IPS-NIHi7 (cell line): ENCODE measurements at regions not wholly inside any gene's neighbourhood (a gene's known extent, or its start where the extent isn't known, plus 50 kb on each side); places are given as distances from the start of the nearest gene placed in this dataset.
A peak's percentile ranks its signal among the peaks of the same experiment; 100 is the strongest.
"Not testable (repeated sequence)": the region's sequence is repeated elsewhere in the genome, so short reads cannot be mapped to it uniquely, and the experiment has no call there.

Experiments used
- DNase-seq: peaks from one replicate; pipeline ENCODE4 v3.0.0; 2012; ENCODE audit warnings: mixed read lengths; ENCODE audit errors: extremely low spot score

DNA sequence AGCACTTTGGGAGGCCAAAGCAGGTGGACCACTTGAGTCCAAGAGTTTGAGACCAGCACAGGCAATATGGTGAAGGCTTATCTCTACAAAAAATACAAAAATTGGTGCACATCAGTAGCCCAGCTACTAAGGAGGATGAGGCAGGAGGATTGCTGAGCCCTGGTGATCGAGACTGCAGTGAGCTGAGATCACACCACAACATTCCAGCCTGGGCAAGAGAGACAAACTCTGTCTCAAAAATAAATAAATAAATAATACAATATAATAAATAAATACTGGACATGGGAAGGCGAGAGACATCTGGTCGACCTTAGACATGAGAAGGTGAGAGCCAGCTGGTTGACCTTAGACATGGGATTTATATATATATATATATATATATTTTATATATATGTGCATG lies 119.8 kb upstream of the SLC38A4 start:
- DNase-seq, result no peak

- DNase-seq, result no peak
Measured at GRCh38 chr12:46946137-46946536, 120.3 kb upstream of the SLC38A4 start.

GRCh38 chr12:46948936-46949545 lies 123.2 kb upstream of the SLC38A4 start:
- no peak for DNase-seq

- no peak for DNase-seq
Measured at GRCh38 chr12:46950094-46950493, 124.3 kb upstream of the SLC38A4 start.

- no peak for DNase-seq
Measured at GRCh38 chr12:46952880-46953483, 126.4 kb upstream of the PCED1B start.

DNA sequence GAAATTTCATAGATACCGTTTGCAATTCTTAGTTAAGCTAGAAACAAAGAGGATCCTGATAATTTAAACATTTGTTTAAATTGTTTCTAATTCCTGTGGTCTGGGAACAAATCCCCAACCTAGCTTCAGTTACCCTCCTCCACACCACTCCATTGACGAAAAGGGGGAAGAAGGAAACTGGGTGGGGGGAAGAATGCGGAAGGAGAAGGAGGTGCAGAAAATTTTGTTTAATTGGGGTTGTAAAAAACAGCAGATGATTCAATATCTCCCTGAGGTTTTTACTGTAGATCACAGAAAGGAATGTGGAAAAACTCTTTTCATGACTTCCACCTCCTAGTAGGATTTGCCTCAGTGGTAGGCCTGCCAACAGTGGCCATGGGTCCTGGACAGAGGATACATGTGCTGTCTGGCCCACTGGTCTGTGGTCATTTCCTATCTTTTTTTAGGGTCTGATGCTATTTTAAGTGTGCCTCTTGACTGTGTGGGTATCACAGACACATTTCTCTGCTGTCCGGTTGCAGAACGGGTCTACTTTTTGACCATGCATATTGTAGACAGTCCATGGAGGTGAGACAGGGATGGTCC lies 122.9 kb upstream of the PCED1B start:
- DNase-seq, result no peak

GRCh38 chr12:46958053-46958452 lies 121.4 kb upstream of the PCED1B start:
- DNase-seq, result no peak

DNA sequence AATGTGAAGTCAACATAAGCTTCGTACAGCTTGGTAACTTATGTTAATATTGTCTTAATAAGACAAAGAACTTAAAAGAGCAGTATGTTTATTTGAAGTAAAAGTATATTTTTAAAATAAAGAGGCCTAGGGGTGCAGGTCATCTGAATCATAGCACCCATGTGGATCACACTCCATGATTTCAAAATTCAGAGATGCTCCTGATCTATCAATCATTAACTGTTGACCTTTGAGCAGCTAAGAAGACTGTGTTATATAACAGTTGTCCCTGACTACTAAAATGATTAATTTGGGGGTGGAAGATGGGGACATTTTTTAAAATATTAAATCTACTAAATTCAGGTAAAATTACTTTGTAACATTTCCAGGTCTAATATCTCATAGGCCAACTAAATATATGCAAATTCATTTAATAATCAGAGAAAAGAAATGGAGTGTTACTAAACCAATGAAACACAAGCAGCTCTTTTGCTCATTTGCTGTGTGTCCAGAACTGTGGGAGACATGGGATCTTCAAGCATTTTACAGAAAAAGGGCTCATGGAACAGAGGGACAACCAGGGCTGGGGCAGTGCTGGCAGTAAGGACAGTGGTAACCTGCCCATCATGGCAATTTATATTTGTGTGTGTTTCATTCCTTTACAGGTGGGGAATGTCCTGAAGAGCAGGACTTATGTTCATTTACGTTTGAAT lies 120.7 kb upstream of the PCED1B start:
- no peak for DNase-seq

DNA sequence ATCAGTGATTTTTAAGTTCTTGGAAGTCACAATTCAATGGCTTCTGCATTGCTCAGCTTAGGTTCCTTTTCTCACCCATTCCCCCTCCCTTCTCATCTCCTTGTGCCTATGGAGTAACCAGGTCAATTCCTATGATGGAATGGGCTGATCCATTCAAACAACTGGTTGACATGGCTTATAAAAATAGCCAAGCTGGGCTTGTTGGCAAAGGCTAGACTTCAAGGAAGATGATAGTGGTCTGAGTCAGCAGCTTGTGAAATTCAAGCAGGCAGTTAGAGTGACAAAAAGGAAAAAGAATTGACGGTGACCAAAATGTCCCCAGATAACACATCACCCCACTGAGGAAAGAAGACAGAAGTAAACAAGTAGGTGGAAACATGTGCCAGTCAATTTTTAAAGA lies 119.9 kb upstream of the PCED1B start:
- no peak for DNase-seq

GRCh38 chr12:46960681-46961080 lies 118.7 kb upstream of the PCED1B start:
- DNase-seq, result no peak

DNA sequence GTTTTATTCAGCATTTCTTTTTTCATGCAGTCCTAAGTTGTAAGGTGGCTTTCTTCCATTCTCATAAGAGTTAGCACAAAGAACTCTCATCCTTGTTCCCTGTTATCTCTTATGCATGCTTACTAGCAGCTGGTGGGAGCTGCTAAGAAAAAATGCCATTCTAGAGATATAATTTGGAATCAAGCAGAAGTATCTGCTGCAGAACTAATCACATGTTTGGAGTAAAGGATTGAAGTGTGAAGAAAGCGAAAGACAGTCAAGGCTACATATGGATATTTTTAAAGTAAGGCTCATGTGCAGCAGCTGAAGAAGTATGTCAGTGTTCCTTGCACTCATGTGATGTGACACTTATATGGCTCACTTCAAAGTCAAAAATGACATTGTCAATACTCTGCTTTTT lies 116.2 kb upstream of the PCED1B start:
- DNase-seq, result no peak

DNA sequence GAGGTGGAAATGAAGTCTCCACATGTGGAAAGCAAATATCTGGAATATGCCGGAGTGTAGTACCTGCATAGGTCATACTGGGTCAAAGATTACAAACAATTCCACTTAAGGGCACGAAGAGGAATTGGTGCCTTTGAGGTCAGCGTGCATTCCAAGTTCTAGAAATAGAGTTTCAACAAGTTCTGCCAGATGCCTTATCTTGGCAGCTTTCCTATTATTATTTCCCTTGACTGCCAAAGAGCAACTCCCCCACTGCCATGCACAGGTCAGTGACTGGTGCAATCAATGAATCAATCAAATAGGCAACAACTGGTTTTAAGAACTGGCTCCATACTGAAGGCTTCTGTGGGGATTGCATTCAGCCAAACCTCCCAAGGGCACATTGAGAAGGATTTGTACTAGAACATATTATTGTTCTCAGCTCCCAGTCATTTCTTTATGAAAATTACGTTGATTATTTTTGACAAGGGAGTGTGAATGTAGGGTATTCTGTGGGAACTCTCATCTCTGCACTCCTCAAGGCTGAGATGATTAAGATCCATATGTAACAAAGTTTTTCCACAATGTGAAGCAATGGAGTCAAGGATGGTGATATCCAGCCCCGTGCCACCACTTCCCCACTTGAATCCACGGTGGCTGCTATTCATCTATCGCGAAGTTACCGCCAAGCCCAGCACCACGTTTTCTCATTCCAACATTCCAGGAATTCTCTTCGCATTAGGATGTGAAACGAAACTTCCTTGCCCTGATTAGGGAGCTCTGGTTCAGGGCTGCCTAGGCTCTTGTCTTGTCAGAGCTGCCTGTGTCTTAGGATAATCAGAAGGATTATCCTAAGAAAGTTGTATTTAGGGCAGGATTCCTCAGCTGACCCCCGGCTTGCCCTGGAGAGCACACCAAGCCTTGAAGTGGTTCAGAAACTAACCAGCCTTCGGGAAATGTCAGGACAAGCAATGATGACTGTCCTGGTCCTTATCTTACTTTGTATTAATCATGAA lies 115.1 kb upstream of the PCED1B start:
- peak; percentile 71 for DNase-seq

DNA sequence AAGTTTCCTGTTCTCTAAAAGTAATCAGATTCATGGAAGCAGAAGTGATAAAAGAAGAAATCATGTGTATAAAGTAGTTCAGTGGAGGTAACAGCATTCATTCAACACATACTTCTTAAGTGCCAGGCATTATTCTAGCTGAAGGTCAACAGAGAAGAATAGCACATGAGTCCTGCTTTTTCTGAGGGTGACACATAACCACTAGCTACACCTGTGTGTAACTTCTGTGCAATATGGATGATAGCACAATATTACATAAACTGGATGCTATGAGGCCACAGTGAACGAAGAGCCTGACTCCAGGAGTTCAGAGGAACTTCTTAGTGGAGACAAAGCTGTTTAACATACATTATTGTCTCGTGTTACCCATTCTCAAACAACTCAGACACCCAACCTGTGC lies 114.3 kb upstream of the PCED1B start:
- DNase-seq, result no peak

GRCh38 chr12:46965880-46966279 lies 113.5 kb upstream of the PCED1B start:
- DNase-seq, result no peak

- no peak for DNase-seq
Measured at GRCh38 chr12:46970636-46971035, 108.8 kb upstream of the PCED1B start.

GRCh38 chr12:46973937-46974336 lies 105.5 kb upstream of the PCED1B start:
- not testable (repeated sequence) for DNase-seq

- no peak for DNase-seq
Measured at GRCh38 chr12:46977871-46978375, 101.5 kb upstream of the PCED1B start.

GRCh38 chr12:46981622-46982021 lies 97.8 kb upstream of the PCED1B start:
- DNase-seq, result no peak

- no peak for DNase-seq
Measured at GRCh38 chr12:46982629-46983392, 96.6 kb upstream of the PCED1B start.

DNA sequence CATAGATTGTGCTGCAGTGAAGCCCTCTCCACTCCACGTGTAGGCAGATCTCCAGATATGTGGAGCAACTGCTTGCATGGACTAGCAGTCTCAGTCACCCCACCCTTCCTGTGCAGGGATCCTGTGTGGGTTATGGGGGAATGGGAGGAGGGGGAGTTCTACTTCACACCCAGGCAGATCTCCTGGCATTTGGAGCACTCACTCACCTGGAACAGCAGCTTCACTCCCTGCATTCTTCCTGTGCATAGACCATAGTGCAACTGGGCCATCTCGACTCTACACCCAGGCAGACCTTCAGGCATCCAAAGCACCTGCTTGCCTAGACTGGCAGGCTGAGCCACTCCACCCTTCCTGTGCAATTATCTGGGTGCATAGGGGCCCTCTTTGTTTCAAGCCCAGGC lies 96.0 kb upstream of the PCED1B start:
- no peak for DNase-seq
